GM10266 (cell line): ENCODE measurements at regions not wholly inside any gene's neighbourhood (a gene's known extent, or its start where the extent isn't known, plus 50 kb on each side); places are given as distances from the start of the nearest gene placed in this dataset.

Experiments used
- DNase-seq: peaks from one replicate; pipeline ENCODE4 v3.0.0; 2012; ENCODE audit errors: extremely low spot score
- CTCF ChIP-seq: IDR thresholded peaks from 2 replicates; pipeline ENCODE4 v1.5.1; 2012; ENCODE audit warnings: mild to moderate bottlenecking, low read depth; ENCODE audit not compliant: control insufficient read depth, insufficient read depth; ENCODE audit errors: missing control alignments

- TF ChIP-seq CTCF: no peak
- no peak for DNase-seq
Observed at GRCh38 chr1:244157731-244158438, 106.8 kb downstream of the ZBTB18 start.

- no peak for DNase-seq
- no peak for TF ChIP-seq CTCF
Observed at GRCh38 chr1:244159646-244160045, 108.6 kb downstream of the ZBTB18 start.

DNA sequence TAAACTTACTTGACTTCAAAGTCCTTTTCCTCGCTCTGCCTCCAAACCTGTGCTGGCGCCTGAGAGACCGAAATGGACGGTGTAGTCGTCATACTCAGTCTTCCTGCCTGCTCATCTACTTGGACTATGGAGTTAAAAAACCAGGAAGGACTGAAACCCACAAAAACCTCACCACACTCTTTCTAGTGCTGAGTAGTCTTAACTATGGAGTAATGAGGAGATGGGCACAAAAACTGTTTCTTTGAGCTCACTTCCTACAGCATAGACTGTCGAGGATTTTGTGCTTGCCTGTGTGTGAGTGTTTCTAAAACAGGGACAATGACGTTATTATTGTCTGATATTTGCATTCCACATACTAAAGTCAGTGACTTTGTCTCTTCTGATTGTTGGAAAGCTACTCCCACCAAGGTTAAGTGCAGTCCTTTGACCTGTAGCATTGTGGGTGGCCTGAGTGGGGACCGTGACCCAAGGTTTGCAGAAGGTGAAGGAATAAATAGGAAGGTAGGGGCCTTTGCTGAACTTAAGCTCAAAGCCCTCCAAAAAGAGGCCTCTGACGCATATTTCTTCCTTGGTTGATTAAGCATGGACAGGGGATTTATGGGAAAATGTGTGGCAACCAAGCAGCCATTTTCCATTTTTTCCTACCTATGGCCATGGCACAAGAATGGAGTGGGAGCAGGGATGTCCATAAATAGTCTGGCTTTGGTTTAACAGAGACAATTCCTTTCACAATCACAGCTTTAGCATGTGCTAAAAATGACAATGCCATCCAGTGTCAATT lies 109.6 kb downstream of the ZBTB18 start:
- DNase-seq: no peak
- no peak for TF ChIP-seq CTCF

DNA sequence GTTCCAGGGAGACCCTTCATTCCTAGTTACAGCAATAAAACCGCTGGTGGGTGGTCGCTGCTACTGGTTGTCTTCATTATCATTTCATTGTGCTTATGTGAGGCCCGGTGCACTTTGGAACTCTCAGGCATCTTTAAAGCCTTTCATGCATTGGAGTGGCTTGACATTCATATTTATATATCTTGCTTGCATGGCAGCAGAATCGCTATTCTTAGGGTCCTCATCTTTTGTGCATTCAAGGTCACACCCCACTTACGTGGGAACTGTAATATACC lies 110.1 kb downstream of the ZBTB18 start:
- DNase-seq: no peak
- no peak for TF ChIP-seq CTCF

- no peak for TF ChIP-seq CTCF
- no peak for DNase-seq
Observed at GRCh38 chr1:244162786-244163530, 111.9 kb downstream of the ZBTB18 start.

DNA sequence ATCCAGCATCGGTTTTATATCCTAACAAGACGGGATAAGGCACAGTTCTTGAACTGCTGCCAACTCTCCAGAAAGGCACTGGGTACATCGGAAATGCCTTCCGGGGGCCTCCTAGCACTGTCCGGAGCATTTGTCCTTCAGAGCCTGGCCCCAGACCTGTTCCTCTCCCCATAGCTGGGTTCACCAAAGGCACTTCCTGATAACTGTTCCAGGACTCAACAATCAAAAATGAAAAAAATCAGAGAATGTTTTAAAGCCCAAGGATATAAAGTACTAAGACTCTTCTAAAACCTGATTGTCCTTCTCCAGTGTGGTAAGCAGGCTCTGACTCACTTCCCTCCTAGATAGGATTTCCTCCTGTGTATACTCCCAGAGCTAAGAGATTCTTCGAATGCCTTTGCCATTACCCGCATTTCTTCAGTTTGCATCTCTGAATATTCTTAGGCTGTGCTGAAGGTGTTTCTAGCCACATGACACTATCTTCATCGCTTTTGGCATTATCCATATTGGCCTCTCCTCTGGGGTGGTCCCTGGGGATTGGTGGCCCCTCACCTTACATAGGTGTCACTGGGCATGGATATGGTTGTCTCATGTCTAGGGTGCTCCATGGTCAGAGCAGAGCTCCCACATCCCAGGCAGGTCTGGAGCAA lies 112.9 kb downstream of the ZBTB18 start:
- DNase-seq: no peak
- TF ChIP-seq CTCF: no peak
